Thymus (tissue), 11 donors: ENCODE measurements at regions not wholly inside any gene's neighbourhood (a gene's known extent, or its start where the extent isn't known, plus 50 kb on each side); places are given as distances from the start of the nearest gene placed in this dataset.

Experiments used
- DNase-seq, 9 donors: peaks; one replicate each; pipeline ENCODE4 v3.0.0-alpha.2; 2013; ENCODE audit warnings: low spot score in 9 of 9, low read depth in 6 of 9, missing footprints in 1 of 9
- H3K27ac ChIP-seq, 2 donors: one replicate each; pipeline ENCODE4 v1.5.1; 2013; ENCODE audit warnings: control low read depth in 1 of 2, low read depth in 1 of 2, low read length in 1 of 2, mild to moderate bottlenecking in 1 of 2, moderate library complexity in 1 of 2
- H3K27me3 ChIP-seq, 2 donors: one replicate each; pipeline ENCODE4 v1.5.1; 2013; ENCODE audit warnings: low read length in 1 of 2; ENCODE audit not compliant: control insufficient read depth in 2 of 2, insufficient read depth in 1 of 2
- H3K36me3 ChIP-seq, 2 donors: one replicate each; pipeline ENCODE4 v1.5.1; 2013; ENCODE audit warnings: low read length in 1 of 2, mild to moderate bottlenecking in 1 of 2, moderate library complexity in 1 of 2; ENCODE audit not compliant: control insufficient read depth in 2 of 2, insufficient read depth in 2 of 2
- H3K4me1 ChIP-seq, 2 donors: one replicate each; pipeline ENCODE4 v1.5.1; 2013; ENCODE audit warnings: low read length in 2 of 2; ENCODE audit not compliant: control insufficient read depth in 2 of 2, insufficient read depth in 2 of 2
- H3K4me3 ChIP-seq, 2 donors: one replicate each; pipeline ENCODE4 v1.5.1; 2013; ENCODE audit warnings: low read length in 2 of 2, control low read depth in 1 of 2, mild to moderate bottlenecking in 1 of 2
- H3K9me3 ChIP-seq, 2 donors: one replicate each; pipeline ENCODE4 v1.5.1; 2013; ENCODE audit warnings: low read length in 1 of 2, mild to moderate bottlenecking in 1 of 2; ENCODE audit not compliant: control insufficient read depth in 2 of 2, insufficient read depth in 1 of 2
- WGBS: extraction: QIAGEN DNeasy Blood & Tissue Kit; methylation state at CpG from one replicate; pipeline ENCODE4 v1.1.7; 2013; 5-methylcytosine and 5-hydroxymethylcytosine counted together
- donor health status: healthy.

DNA sequence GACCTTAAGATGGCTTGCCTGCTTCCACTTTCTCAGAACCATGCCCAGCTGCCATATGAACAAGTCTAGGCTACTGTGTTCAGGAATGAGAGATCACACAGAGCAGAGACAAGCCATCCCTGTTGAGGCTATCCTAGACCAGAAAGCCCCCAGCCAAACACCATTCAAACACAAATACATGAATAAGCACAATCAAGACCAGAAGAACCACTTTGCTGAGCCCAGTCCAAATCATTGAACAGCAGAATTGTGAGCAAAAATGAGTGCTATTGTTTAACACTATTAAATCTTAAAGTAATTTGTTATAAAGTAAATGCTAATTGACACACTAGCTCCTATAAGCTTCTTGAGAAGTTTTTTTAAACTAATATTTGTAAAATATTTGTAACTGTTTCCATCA is 79.0 kb upstream of the LYZL1 start:
- H3K9me3 ChIP-seq: no peaks in the 10 kb centered on the region
- no peaks in the 10 kb centered on the region for H3K4me1 ChIP-seq

DNA sequence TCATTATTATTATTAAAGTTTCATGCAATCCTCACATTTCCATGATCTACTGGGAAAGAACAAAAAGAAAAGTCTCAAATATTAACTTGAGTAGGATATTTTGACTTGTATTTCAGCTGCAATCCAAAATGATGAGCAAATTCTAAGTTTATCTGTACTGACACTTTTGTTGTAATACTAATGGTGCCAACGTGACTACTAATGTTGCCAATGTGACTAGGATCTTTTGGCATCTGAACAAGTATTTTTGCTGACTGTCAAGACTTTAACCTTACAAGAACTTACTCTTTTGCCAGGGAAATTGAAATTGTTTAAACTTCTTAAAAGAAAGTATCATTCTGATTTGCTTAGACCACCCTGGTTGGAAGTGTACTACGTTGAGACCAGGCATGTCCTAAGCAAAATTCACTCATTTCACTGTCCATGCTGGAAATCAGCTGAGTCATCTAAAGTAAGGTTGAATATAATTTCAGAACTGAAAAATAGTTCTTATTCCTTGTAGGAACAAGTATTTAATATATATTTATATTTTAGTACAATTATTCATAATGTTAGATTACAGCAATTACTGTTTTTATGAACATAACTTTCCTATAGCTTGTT is 78.5 kb upstream of the LYZL1 start:
- H3K9me3 ChIP-seq: no peaks in the 10 kb centered on the region
- no peaks in the 10 kb centered on the region for H3K4me1 ChIP-seq
- DNase-seq: no peak
- H3K27me3 ChIP-seq: no peaks in the 10 kb centered on the region
- 70% methylated on average over 2 of the region's 2 CpGs for WGBS
- H3K4me3 ChIP-seq: no peak overlapping the region
- no peaks in the 10 kb centered on the region for H3K36me3 ChIP-seq
- H3K27ac ChIP-seq: no peak overlapping the region

More for the DNA sequence above, 79.0 kb upstream of the LYZL1 start:
- Histone ChIP-seq H3K4me3 (no peak overlapping the region), H3K27me3 (no peaks in the 10 kb centered on the region), H3K27ac (no peak overlapping the region), H3K36me3 (no peaks in the 10 kb centered on the region)
- DNase-seq: no peak

DNA sequence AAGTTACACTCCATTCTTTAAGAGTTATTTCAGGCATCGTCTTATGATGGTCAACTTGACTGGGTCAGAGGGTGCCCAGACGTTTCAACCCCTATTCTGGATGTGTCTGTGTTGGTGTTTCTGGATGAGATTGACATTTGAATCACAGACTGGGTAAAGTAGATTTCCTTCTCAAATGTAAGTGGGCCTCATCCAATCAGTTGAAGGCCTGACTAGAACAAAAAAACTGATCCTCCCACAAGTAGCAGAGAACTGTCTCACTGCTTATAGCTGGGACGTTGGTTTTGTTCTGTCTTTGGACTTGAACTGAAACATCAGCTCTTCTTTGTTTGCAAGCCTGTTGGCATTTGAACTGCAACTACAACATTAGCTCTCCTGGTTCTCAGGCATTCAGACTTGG is 76.3 kb upstream of the LYZL1 start:
- Histone ChIP-seq H3K27me3 (no peaks in the 10 kb centered on the region), H3K4me1 (no peaks in the 10 kb centered on the region), H3K9me3 (no peaks in the 10 kb centered on the region), H3K36me3 (no peaks in the 10 kb centered on the region), H3K4me3 (no peak overlapping the region), H3K27ac (no peak overlapping the region)
- no peak for DNase-seq
- WGBS: 90% methylated on average over 3 of the region's 3 CpGs

DNA sequence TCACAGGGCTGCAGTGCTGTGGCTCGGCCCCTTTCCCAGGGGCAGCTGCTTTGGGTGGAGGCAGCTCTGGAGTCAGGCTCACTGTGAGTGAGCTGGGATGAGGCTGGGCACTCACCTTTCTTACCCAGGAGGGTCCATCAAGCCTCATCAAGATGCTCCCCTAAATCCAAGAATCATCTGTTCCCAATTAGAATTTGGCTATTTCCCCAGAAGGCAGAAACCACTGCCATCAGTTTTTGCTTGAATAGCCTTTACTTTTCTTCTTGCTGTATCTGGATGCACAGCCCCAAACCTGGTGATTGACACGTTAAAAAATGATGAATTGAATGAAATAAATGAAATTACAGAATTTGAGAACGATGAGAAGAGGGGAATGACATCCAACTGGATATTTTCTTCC is 74.3 kb upstream of the LYZL1 start:
- Histone ChIP-seq H3K4me1 (no peaks in the 10 kb centered on the region), H3K9me3 (no peaks in the 10 kb centered on the region), H3K36me3 (no peaks in the 10 kb centered on the region), H3K4me3 (no peak overlapping the region), H3K27ac (no peak overlapping the region), H3K27me3 (no peaks in the 10 kb centered on the region)
- WGBS: 95% methylated on average over 3 of the region's 3 CpGs
- DNase-seq: no peak

DNA sequence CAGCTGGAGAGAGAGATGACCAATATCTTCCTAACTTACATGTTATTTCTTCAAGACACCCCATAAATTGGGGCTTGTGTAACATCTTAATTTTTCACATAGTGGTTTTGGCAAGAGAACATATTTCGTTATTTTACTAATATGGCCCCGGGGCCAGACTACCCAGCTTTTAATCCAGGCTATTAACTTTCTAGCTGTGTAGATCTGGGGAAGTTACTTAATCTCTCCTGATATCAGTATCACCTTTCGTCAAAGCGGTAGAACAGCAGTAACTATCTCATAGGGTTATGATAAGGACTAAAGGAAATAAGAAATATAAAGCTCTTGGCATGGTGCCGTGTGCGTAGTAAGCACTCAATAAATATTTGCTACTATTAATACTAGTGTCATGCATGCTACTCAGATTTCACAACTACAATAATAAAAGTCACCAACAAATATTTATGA is 71.6 kb upstream of the LYZL1 start:
- 89% methylated on average over 6 of the region's 6 CpGs for WGBS
- no peak overlapping the region for H3K27ac ChIP-seq
- no peak overlapping the region for H3K4me3 ChIP-seq
- no peak for DNase-seq
- H3K9me3 ChIP-seq: no peaks in the 10 kb centered on the region
- H3K4me1 ChIP-seq: no peaks in the 10 kb centered on the region
- H3K27me3 ChIP-seq: no peaks in the 10 kb centered on the region
- no peaks in the 10 kb centered on the region for H3K36me3 ChIP-seq

DNA sequence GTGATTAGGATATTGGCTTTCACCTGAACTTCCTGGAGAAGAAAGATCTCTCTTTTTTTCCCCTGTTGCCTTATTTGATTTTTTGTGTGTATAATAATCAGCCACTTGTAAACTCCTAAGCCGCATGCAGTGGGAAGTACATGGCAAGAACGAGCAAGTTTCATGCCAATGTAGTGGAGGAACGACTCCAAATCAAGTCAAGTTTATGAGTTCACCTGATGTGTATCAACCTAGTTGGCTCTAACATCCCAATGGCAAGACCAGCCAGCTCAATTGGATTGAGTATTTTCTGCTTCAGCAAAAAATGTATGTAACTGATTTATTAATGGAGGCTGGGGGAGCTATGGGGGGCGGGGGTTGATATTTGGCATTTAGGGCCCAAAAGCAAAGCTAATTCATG is 65.5 kb upstream of the LYZL1 start:
- no peaks in the 10 kb centered on the region for H3K9me3 ChIP-seq
- 93% methylated on average over 4 of the region's 4 CpGs for WGBS
- no peak overlapping the region for H3K27ac ChIP-seq
- no peaks in the 10 kb centered on the region for H3K4me1 ChIP-seq
- H3K4me3 ChIP-seq: no peak overlapping the region
- no peak for DNase-seq
- no peaks in the 10 kb centered on the region for H3K36me3 ChIP-seq
- H3K27me3 ChIP-seq: no peaks in the 10 kb centered on the region

DNA sequence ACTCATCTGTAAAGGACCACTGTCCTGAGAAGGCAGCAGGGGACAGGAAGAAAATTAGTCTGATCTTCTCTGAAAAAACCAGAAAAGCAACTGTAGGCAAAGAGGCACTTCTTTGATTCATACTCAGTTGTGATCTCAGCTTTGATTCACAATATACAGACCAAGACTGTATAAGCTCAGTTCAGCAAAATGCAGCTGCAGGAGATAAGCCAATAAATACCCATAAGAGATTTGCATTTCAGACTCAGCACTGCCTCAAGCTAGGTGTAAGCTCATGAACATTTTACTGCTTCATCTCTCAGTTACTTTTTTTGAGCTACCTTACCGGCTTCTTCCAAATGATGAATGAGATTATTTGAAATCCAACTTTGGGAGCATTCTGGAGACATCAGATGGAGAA is 64.2 kb upstream of the LYZL1 start:
- no peaks in the 10 kb centered on the region for H3K4me1 ChIP-seq
- WGBS: 99% methylated on average over 1 of the region's 1 CpG
- H3K36me3 ChIP-seq: no peaks in the 10 kb centered on the region
- H3K9me3 ChIP-seq: no peaks in the 10 kb centered on the region
- H3K4me3 ChIP-seq: no peak overlapping the region
- no peak overlapping the region for H3K27ac ChIP-seq
- H3K27me3 ChIP-seq: no peaks in the 10 kb centered on the region
- DNase-seq: no peak

DNA sequence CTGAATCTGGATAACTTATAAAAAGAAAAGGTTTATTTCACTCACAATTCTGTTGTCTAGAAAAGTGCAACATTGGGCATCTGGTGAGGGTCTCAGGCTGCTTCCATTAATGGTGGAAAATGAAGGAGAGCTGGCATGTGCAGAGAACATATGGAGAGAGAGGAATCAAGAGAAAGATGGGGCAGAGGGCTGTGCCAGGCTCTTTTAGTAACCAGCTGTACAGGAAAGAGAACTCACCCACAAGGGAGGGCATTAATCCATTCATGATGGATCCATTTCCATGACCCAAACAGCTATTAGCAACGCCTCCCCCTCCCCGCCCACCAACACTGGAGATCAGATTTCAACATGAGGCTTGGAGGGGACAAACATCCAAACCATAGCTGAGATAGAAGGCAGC is 61.7 kb upstream of the LYZL1 start:
- H3K4me3 ChIP-seq: no peak overlapping the region
- no peaks in the 10 kb centered on the region for H3K9me3 ChIP-seq
- H3K27ac ChIP-seq: no peak overlapping the region
- H3K27me3 ChIP-seq: no peaks in the 10 kb centered on the region
- H3K36me3 ChIP-seq: no peaks in the 10 kb centered on the region
- no peak for DNase-seq
- 89% methylated on average over 2 of the region's 2 CpGs for WGBS
- H3K4me1 ChIP-seq: no peaks in the 10 kb centered on the region

DNA sequence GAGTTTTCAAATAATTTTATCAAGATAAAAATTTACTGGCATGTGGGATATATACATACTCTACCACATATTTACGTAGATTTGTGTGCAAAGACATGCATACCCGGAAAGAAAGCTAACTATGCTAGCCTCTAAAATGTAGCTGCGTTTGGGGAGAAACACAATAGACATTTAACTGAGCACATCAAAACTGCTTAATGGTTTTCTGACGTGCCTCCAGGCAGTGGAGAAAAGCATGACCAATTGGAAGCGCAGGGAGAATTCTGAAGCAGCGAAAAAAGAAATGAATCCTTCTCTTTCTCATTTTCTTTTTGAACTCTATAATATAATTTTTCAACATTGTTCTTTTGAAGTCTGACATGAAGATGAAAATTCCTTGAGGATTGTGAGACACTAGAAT is 60.3 kb upstream of the LYZL1 start:
- Histone ChIP-seq H3K27ac (no peak overlapping the region), H3K4me1 (no peaks in the 10 kb centered on the region), H3K27me3 (no peaks in the 10 kb centered on the region), H3K9me3 (no peaks in the 10 kb centered on the region), H3K4me3 (no peak overlapping the region), H3K36me3 (no peaks in the 10 kb centered on the region)
- no peak for DNase-seq
- WGBS: 91% methylated on average over 6 of the region's 6 CpGs

DNA sequence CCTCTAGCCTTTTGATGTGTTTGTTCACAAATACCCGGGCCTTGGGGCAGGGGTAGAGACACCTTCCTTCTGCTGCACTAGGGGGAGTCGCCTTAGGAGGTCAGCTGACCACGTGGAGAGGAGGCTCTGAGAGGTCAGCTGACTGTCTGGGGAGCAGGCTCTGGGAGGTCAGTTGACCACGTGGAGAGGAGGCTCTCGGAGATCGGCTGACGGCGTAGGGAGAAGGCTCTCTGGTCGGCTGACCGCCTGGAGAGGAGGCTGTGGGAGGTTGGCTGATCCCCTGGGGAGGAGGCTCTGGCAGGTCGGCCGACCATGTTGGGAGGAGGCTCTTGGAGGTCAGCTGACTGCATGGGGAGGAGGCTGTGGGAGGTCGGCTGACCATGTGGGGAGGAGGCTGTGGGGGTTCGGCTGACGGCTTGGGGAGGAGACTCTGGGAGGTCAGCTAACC is 59.6 kb upstream of the LYZL1 start:
- no peak for DNase-seq
- WGBS: 91% methylated on average over 15 of the region's 15 CpGs
- Histone ChIP-seq H3K4me3 (no peak overlapping the region), H3K27ac (no peak overlapping the region), H3K9me3 (no peaks in the 10 kb centered on the region), H3K27me3 (no peaks in the 10 kb centered on the region), H3K4me1 (no peaks in the 10 kb centered on the region), H3K36me3 (no peaks in the 10 kb centered on the region)
